H9 (cell line): ENCODE measurements at regions not wholly inside any gene's neighbourhood (a gene's known extent, or its start where the extent isn't known, plus 50 kb on each side); places are given as distances from the start of the nearest gene placed in this dataset.

Experiments used
- DNase-seq: peaks from one replicate; pipeline ENCODE4 v3.0.0-alpha.2; 2017
- H2AFZ ChIP-seq: one replicate; pipeline ENCODE4 v1.6.1; 2013; ENCODE audit warnings: mild to moderate bottlenecking, low read length, control low read depth, moderate library complexity
- H2AK5ac ChIP-seq: 2 replicates; pipeline ENCODE4 v1.6.1; 2013; ENCODE audit warnings: low read length, control low read depth, mixed read lengths; ENCODE audit not compliant: insufficient read length
- H2BK120ac ChIP-seq: one replicate; pipeline ENCODE4 v1.6.1; 2013; ENCODE audit warnings: low read depth, mild to moderate bottlenecking, low read length, control low read depth, inconsistent platforms; ENCODE audit not compliant: poor library complexity, severe bottlenecking
- H2BK12ac ChIP-seq: 2 replicates; pipeline ENCODE4 v1.6.1; 2013; ENCODE audit warnings: low read length, control low read depth, mixed read lengths, low read depth; ENCODE audit not compliant: insufficient read length
- H2BK15ac ChIP-seq: 2 replicates; pipeline ENCODE4 v1.6.1; 2013; ENCODE audit warnings: low read depth, low read length, control low read depth
- H2BK20ac ChIP-seq: one replicate; pipeline ENCODE4 v1.6.1; 2013; ENCODE audit warnings: low read depth, mild to moderate bottlenecking, low read length, control low read depth, inconsistent platforms; ENCODE audit not compliant: poor library complexity, severe bottlenecking
- H2BK5ac ChIP-seq: 2 replicates; pipeline ENCODE4 v1.6.1; 2013; ENCODE audit warnings: low read length, control low read depth, mixed read lengths; ENCODE audit not compliant: insufficient read length
- H3K14ac ChIP-seq: 2 replicates; pipeline ENCODE4 v1.6.1; 2013; ENCODE audit warnings: low read length, control low read depth; ENCODE audit not compliant: insufficient read depth
- H3K18ac ChIP-seq: 2 replicates; pipeline ENCODE4 v1.6.1; 2013; ENCODE audit warnings: low read depth, mild to moderate bottlenecking, mixed read lengths, low read length, control low read depth; ENCODE audit not compliant: insufficient read length
- H3K23ac ChIP-seq: 2 replicates; pipeline ENCODE4 v1.6.1; 2013; ENCODE audit warnings: low read length, control low read depth, mixed read lengths, low read depth; ENCODE audit not compliant: insufficient read length
- H3K23me2 ChIP-seq: 2 replicates; pipeline ENCODE4 v1.6.1; 2013; ENCODE audit warnings: low read depth, mild to moderate bottlenecking, mixed read lengths, low read length, control low read depth; ENCODE audit not compliant: insufficient read length, poor library complexity, severe bottlenecking
- H3K27ac ChIP-seq: 2 replicates; pipeline ENCODE4 v1.5.1; 2013; ENCODE audit warnings: low read length, control low read depth, mixed read lengths, low read depth; ENCODE audit not compliant: insufficient read length
- H3K27me3 ChIP-seq: 2 replicates; pipeline ENCODE4 v1.6.1; 2013; ENCODE audit warnings: low read length, control low read depth, inconsistent platforms; ENCODE audit not compliant: insufficient read depth
- H3K4ac ChIP-seq: 2 replicates; pipeline ENCODE4 v1.6.1; 2013; ENCODE audit warnings: low read depth, mild to moderate bottlenecking, control low read depth, inconsistent platforms, low read length, moderate library complexity
- H3K4me1 ChIP-seq: 2 replicates; pipeline ENCODE4 v1.6.1; 2013; ENCODE audit warnings: low read length, control low read depth, inconsistent platforms; ENCODE audit not compliant: insufficient read depth
- H3K4me2 ChIP-seq: 2 replicates; pipeline ENCODE4 v1.6.1; 2013; ENCODE audit warnings: low read length, control low read depth, mixed read lengths; ENCODE audit not compliant: insufficient read length, insufficient read depth
- H3K56ac ChIP-seq: 2 replicates; pipeline ENCODE4 v1.6.1; 2013; ENCODE audit warnings: low read depth, mild to moderate bottlenecking, mixed read lengths, low read length, control low read depth; ENCODE audit not compliant: insufficient read length
- H3K79me1 ChIP-seq: 2 replicates; pipeline ENCODE4 v1.6.1; 2013; ENCODE audit warnings: low read depth, mild to moderate bottlenecking, moderate library complexity, low read length, control low read depth, inconsistent platforms; ENCODE audit not compliant: insufficient read depth, poor library complexity, severe bottlenecking
- H3K79me2 ChIP-seq: 2 replicates; pipeline ENCODE4 v1.6.1; 2013; ENCODE audit warnings: low read length, control low read depth, inconsistent platforms; ENCODE audit not compliant: insufficient read depth
- H3K9ac ChIP-seq: 2 replicates; pipeline ENCODE4 v1.6.1; 2013; ENCODE audit warnings: low read length, control low read depth, mixed read lengths; ENCODE audit not compliant: insufficient read length; ENCODE audit errors: extremely low read depth
- H3K9me3 ChIP-seq: one replicate; pipeline ENCODE4 v1.6.1; 2013; ENCODE audit warnings: low read depth, low read length, inconsistent platforms; ENCODE audit not compliant: control insufficient read depth
- H3T11ph ChIP-seq: one replicate; pipeline ENCODE4 v1.6.1; 2013; ENCODE audit warnings: mild to moderate bottlenecking, low read length, control low read depth, inconsistent platforms
- H4K20me1 ChIP-seq: one replicate; pipeline ENCODE4 v1.6.1; 2013; ENCODE audit not compliant: control insufficient read depth, insufficient read length, insufficient read depth
- H4K5ac ChIP-seq: 2 replicates; pipeline ENCODE4 v1.6.1; 2013; ENCODE audit warnings: low read depth, mild to moderate bottlenecking, mixed read lengths, low read length, control low read depth; ENCODE audit not compliant: insufficient read length
- H4K8ac ChIP-seq: replicated peaks from 2 replicates; pipeline ENCODE4 v1.6.1; 2013; ENCODE audit warnings: low read length, control low read depth, mixed read lengths, low read depth; ENCODE audit not compliant: insufficient read length
- H4K91ac ChIP-seq: 2 replicates; pipeline ENCODE4 v1.6.1; 2013; ENCODE audit warnings: low read depth, mild to moderate bottlenecking, moderate library complexity, mixed read lengths, low read length, control low read depth; ENCODE audit not compliant: insufficient read length
- H3K27ac Mint-ChIP-seq, 3 experiments: 2 replicates in 2 of 3; 3 replicates in 1 of 3; pipeline ENCODE4 v1.8.0; 2020 to 2021; ENCODE audit warnings: mixed read lengths in 3 of 3, mild to moderate bottlenecking in 1 of 3, moderate library complexity in 1 of 3
- H3K27me3 Mint-ChIP-seq: 2 replicates; pipeline ENCODE4 v1.8.0; 2021; ENCODE audit warnings: low read depth, mild to moderate bottlenecking, moderate library complexity, mixed read lengths
- H3K36me3 Mint-ChIP-seq, 3 experiments: 2 replicates in 2 of 3; 3 replicates in 1 of 3; pipeline ENCODE4 v1.8.0; 2020 to 2021; ENCODE audit warnings: low read depth in 3 of 3, mixed read lengths in 3 of 3; ENCODE audit not compliant: insufficient read depth in 1 of 3
- H3K4me1 Mint-ChIP-seq, 2 experiments: 2 replicates each; pipeline ENCODE4 v1.8.0; 2020; ENCODE audit warnings: mixed read lengths in 2 of 2
- H3K4me3 Mint-ChIP-seq, 2 experiments: 2 replicates in 1 of 2; 3 replicates in 1 of 2; pipeline ENCODE4 v1.8.0; 2020 to 2021; ENCODE audit warnings: mild to moderate bottlenecking in 2 of 2, mixed read lengths in 2 of 2, moderate library complexity in 1 of 2
- H3K9me3 Mint-ChIP-seq, 2 experiments: 2 replicates in 1 of 2; 3 replicates in 1 of 2; pipeline ENCODE4 v1.8.0; 2020; ENCODE audit warnings: mild to moderate bottlenecking in 2 of 2, mixed read lengths in 2 of 2, moderate library complexity in 1 of 2
- WGBS: extraction: QIAGEN DNeasy Blood & Tissue Kit; methylation state at CpG from one replicate; pipeline ENCODE4 v1.1.7; 2013; ENCODE audit warnings: missing lambda C conversion rate, low lambda C conversion rate, mixed read lengths; ENCODE audit not compliant: insufficient read length; ENCODE audit errors: extremely low coverage; 5-methylcytosine and 5-hydroxymethylcytosine counted together
- TF ChIP-seq, protein P1 (sequence below): fragments of 200-600 bp; sonication (generic); conservative IDR thresholded peaks from 3 replicates; pipeline ENCODE4 v1.8.0; 2021; ENCODE audit warnings: antibody characterized with exemption, mild to moderate bottlenecking

DNA sequence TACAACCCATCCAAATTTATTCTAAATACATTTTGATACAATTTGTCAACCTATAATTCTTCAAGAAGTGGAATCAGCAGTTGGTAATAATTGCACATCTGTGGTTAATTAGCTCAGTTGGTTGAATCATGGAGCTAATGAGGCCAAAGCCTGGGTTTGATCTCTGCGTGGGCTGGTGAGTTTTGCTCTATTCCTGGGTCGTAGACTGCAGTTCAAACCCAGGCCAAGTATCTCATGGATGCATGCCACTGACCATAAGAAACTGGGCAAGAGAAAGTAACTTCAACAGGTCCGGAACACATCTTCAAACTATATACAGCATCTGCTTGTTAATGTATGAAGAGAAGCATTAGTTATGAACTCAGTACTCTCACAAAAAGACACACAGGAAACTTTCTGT, 779.7 kb downstream of the USP25 start:
- no peak overlapping the region for H3K18ac ChIP-seq
- H2BK5ac ChIP-seq = no peak overlapping the region
- TF ChIP-seq, protein P1, sequence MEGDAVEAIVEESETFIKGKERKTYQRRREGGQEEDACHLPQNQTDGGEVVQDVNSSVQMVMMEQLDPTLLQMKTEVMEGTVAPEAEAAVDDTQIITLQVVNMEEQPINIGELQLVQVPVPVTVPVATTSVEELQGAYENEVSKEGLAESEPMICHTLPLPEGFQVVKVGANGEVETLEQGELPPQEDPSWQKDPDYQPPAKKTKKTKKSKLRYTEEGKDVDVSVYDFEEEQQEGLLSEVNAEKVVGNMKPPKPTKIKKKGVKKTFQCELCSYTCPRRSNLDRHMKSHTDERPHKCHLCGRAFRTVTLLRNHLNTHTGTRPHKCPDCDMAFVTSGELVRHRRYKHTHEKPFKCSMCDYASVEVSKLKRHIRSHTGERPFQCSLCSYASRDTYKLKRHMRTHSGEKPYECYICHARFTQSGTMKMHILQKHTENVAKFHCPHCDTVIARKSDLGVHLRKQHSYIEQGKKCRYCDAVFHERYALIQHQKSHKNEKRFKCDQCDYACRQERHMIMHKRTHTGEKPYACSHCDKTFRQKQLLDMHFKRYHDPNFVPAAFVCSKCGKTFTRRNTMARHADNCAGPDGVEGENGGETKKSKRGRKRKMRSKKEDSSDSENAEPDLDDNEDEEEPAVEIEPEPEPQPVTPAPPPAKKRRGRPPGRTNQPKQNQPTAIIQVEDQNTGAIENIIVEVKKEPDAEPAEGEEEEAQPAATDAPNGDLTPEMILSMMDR = no peak
- H3T11ph ChIP-seq = no peak overlapping the region
- H3K27me3 Mint-ChIP-seq = no peaks in the 10 kb centered on the region
- no peak overlapping the region for H3K14ac ChIP-seq
- H3K23ac ChIP-seq = no peak overlapping the region
- H4K20me1 ChIP-seq = no peaks in the 10 kb centered on the region
- DNase-seq = no peak
- H3K9me3 Mint-ChIP-seq = peaks cover 0 to 2% of the 10 kb centered on the region in 2 experiments; a peak in 1 of 5 replicates
- H2BK120ac ChIP-seq = no peak overlapping the region
- no peak overlapping the region for H3K27ac ChIP-seq
- H3K79me1 ChIP-seq = no peaks in the 10 kb centered on the region
- no peaks in the 10 kb centered on the region for H3K4me1 ChIP-seq
- no peak overlapping the region for H3K27ac Mint-ChIP-seq
- no peaks in the 10 kb centered on the region for H3K9me3 ChIP-seq
- H3K4ac ChIP-seq = no peak overlapping the region
- no peak overlapping the region for H2BK20ac ChIP-seq
- no peaks in the 10 kb centered on the region for H3K79me2 ChIP-seq
- no peak overlapping the region for H4K5ac ChIP-seq
- no peaks in the 10 kb centered on the region for H3K4me1 Mint-ChIP-seq
- no peaks in the 10 kb centered on the region for H3K36me3 Mint-ChIP-seq
- H4K8ac ChIP-seq = no peak overlapping the region
- H3K23me2 ChIP-seq = no peaks in the 10 kb centered on the region
- no peak overlapping the region for H4K91ac ChIP-seq
- H2BK15ac ChIP-seq = no peak overlapping the region
- no peak overlapping the region for H2AFZ ChIP-seq
- no peak overlapping the region for H3K9ac ChIP-seq
- no peak overlapping the region for H3K4me2 ChIP-seq
- WGBS = no CpG with 5 or more reads among the region's 3 CpGs
- H3K4me3 Mint-ChIP-seq = no peak overlapping the region
- H3K27me3 ChIP-seq = no peaks in the 10 kb centered on the region
- no peak overlapping the region for H2AK5ac ChIP-seq
- H3K56ac ChIP-seq = no peak overlapping the region
- no peak overlapping the region for H2BK12ac ChIP-seq
